HG03565 (cell line): ENCODE measurements at regions not wholly inside any gene's neighbourhood (a gene's known extent, or its start where the extent isn't known, plus 50 kb on each side); places are given as distances from the start of the nearest gene placed in this dataset.
"Not testable (repeated sequence)": the region's sequence is repeated elsewhere in the genome, so short reads cannot be mapped to it uniquely, and the experiment has no call there.

Source experiments
- ATAC-seq: cut with Tn5 transposase; IDR thresholded peaks from one replicate; pipeline ENCODE4 v1.9.1; 2021; ENCODE audit warnings: mild to moderate bottlenecking, moderate library complexity; ENCODE audit not compliant: unreplicated experiment

- no peak for ATAC-seq
Measured at GRCh38 chr16:85446951-85447692, 166.0 kb upstream of the GSE1 start.

- no peak for ATAC-seq
Measured at GRCh38 chr16:85447693-85448313, 165.3 kb upstream of the GSE1 start.

GRCh38 chr16:85448557-85449190, 164.4 kb upstream of the GSE1 start:
- ATAC-seq: no peak

GRCh38 chr16:85449191-85449884, 163.8 kb upstream of the GSE1 start:
- no peak for ATAC-seq

GRCh38 chr16:85449885-85450245, 163.3 kb upstream of the GSE1 start:
- ATAC-seq: no peak

- ATAC-seq: not testable (repeated sequence)
Measured at GRCh38 chr16:85451142-85451541, 162.0 kb upstream of the GSE1 start.

GRCh38 chr16:85451641-85452363, 161.3 kb upstream of the GSE1 start:
- no peak for ATAC-seq

GRCh38 chr16:85452364-85453193, 160.5 kb upstream of the GSE1 start:
- no peak for ATAC-seq

GRCh38 chr16:85453194-85453678, 159.9 kb upstream of the GSE1 start:
- ATAC-seq: no peak

GRCh38 chr16:85453703-85454102, 159.4 kb upstream of the GSE1 start:
- ATAC-seq: no peak

- no peak for ATAC-seq
Measured at GRCh38 chr16:85454171-85454872, 158.8 kb upstream of the GSE1 start.

GRCh38 chr16:85455534-85455933, 157.6 kb upstream of the GSE1 start:
- no peak for ATAC-seq

- ATAC-seq: no peak
Measured at GRCh38 chr16:85457366-85457765, 155.8 kb upstream of the GSE1 start.

GRCh38 chr16:85458968-85459367, 154.2 kb upstream of the GSE1 start:
- no peak for ATAC-seq

GRCh38 chr16:85459529-85460251, 153.4 kb upstream of the GSE1 start:
- no peak for ATAC-seq

- ATAC-seq: no peak
Measured at GRCh38 chr16:85460252-85461021, 152.7 kb upstream of the GSE1 start.

- no peak for ATAC-seq
Measured at GRCh38 chr16:85461022-85461813, 151.9 kb upstream of the GSE1 start.
